CD4-positive, alpha-beta memory T cell (primary cell): ENCODE measurements at regions not wholly inside any gene's neighbourhood (a gene's known extent, or its start where the extent isn't known, plus 50 kb on each side); places are given as distances from the start of the nearest gene placed in this dataset.

Experiments used
- CTCF ChIA-PET: fragments of 350-600 bp; sonication (Branson Sonifier 250); formaldehyde crosslinking; loops from one replicate; lab custom pipeline; 2021; ENCODE audit warnings: inconsistent platforms; ENCODE audit not compliant: partially characterized antibody; lab: Charles Lee
- POLR2A ChIA-PET: fragments of 350-600 bp; sonication (Branson Sonifier 250); formaldehyde crosslinking; loops from one replicate; lab custom pipeline; 2021; ENCODE audit not compliant: partially characterized antibody; lab: Charles Lee
- DNase-seq, 5 donors: peaks; one replicate each; pipeline versions ENCODE4 v3.0.0 to v3.0.0-alpha.2; 2020 to 2022; ENCODE audit warnings: mixed read lengths in 1 of 5
- H3K27ac ChIP-seq: one replicate; pipeline ENCODE4 v1.7.0; 2013; ENCODE audit warnings: low read depth, low read length
- H3K27me3 ChIP-seq: 2 replicates; pipeline ENCODE4 v1.7.0; 2013; ENCODE audit warnings: mild to moderate bottlenecking, low read length, moderate library complexity; ENCODE audit not compliant: insufficient read depth
- H3K36me3 ChIP-seq: 2 replicates; pipeline ENCODE4 v1.7.0; 2013; ENCODE audit warnings: mild to moderate bottlenecking, low read length, moderate library complexity; ENCODE audit not compliant: insufficient read depth
- H3K4me1 ChIP-seq: 2 replicates; pipeline ENCODE4 v1.7.0; 2013; ENCODE audit warnings: mild to moderate bottlenecking, low read length, moderate library complexity; ENCODE audit not compliant: insufficient read depth
- H3K4me3 ChIP-seq, 2 donors: one replicate each; pipeline ENCODE4 v1.7.0; 2013; ENCODE audit warnings: low read length in 2 of 2, mild to moderate bottlenecking in 1 of 2
- H3K9me3 ChIP-seq, 2 donors: one replicate each; pipeline ENCODE4 v1.7.0; 2013; ENCODE audit warnings: low read length in 2 of 2, control low read depth in 1 of 2; ENCODE audit not compliant: control insufficient read depth in 1 of 2
- H3K27ac Mint-ChIP-seq, 7 donors: one replicate each; pipeline ENCODE4 v1.8.0; 2020 to 2021; ENCODE audit warnings: mixed read lengths in 7 of 7, mild to moderate bottlenecking in 6 of 7, inconsistent platforms in 3 of 7, moderate library complexity in 3 of 7
- H3K27me3 Mint-ChIP-seq, 2 donors: one replicate each; pipeline ENCODE4 v1.8.0; 2020 to 2021; ENCODE audit warnings: mixed read lengths in 2 of 2
- H3K36me3 Mint-ChIP-seq, 2 donors: one replicate each; pipeline ENCODE4 v1.8.0; 2020 to 2021; ENCODE audit warnings: mixed read lengths in 2 of 2, inconsistent platforms in 1 of 2, mild to moderate bottlenecking in 1 of 2
- H3K4me1 Mint-ChIP-seq, 4 donors: one replicate each; pipeline ENCODE4 v1.8.0; 2020 to 2021; ENCODE audit warnings: mixed read lengths in 4 of 4, mild to moderate bottlenecking in 1 of 4
- H3K4me3 Mint-ChIP-seq, 8 donors: one replicate each; pipeline ENCODE4 v1.8.0; 2020 to 2021; ENCODE audit warnings: mixed read lengths in 8 of 8, mild to moderate bottlenecking in 7 of 8, moderate library complexity in 6 of 8, inconsistent platforms in 3 of 8
- H3K9me3 Mint-ChIP-seq, 8 donors: one replicate each; pipeline ENCODE4 v1.8.0; 2020 to 2021; ENCODE audit warnings: mixed read lengths in 8 of 8, mild to moderate bottlenecking in 5 of 8, inconsistent platforms in 3 of 8, moderate library complexity in 1 of 8
- intact Hi-C: fragments of 100-400 bp; cut with micrococcal nuclease; formaldehyde crosslinking; loops from one replicate; pipeline ENCODE4 v1.15.1; 2023

- DNase-seq = no peak
- peaks cover 0 to 13% (median 5%) of the 10 kb centered on the region in 8 donors for H3K9me3 Mint-ChIP-seq
- no peak overlapping the region for H3K4me3 Mint-ChIP-seq
- intact Hi-C loops = no loop called here
- Histone ChIP-seq H3K4me1 (no peaks in the 10 kb centered on the region), H3K4me3 (no peak overlapping the region), H3K27me3 (no peaks in the 10 kb centered on the region), H3K27ac (no peak overlapping the region), H3K36me3 (no peaks in the 10 kb centered on the region), H3K9me3 (no peaks in the 10 kb centered on the region)
- H3K36me3 Mint-ChIP-seq = no peaks in the 10 kb centered on the region
- no peak overlapping the region for H3K27ac Mint-ChIP-seq
- ChIA-PET POLR2A (no interaction called here), CTCF (no interaction called here)
- H3K27me3 Mint-ChIP-seq = no peaks in the 10 kb centered on the region
- H3K4me1 Mint-ChIP-seq = no peaks in the 10 kb centered on the region
Measured at GRCh38 chr9:107896544-107896943, 407.0 kb upstream of the KLF4 start.

GRCh38 chr9:107895501-107896001 is 406.0 kb upstream of the KLF4 start:
- ChIA-PET POLR2A (no interaction called here), CTCF (no interaction called here)

DNA sequence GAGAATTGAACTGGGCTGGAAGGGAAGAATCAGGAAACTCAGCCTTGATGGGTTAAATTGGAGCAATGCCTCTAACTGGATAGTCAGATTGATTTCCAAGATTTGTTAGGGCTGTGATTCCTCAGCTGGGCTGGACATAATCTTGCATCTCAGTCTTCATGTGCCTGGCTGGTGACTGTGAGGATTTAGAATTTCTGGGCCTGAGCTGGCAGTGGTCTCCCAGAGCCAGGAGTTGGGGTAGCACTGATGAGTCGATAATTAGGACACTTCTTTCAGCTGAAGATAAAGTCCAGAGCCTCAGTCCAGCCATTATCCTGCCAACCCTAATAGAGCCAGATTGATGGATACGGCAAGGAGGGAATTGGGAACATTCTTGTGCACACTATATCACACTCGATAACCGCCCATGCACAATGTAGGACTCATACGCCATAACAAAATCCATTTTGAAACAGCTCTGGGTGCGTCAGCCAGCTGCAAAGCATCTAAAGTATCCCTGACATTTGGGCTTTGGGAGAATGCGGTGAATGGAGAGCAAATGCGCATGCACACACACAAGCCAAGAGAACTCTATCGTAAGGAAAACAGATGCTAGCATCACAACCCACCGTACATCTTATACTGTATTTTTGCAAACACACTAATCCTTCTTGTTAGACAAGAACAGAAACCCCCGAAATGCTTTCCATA is 405.1 kb upstream of the KLF4 start:
- ChIA-PET POLR2A (no interaction called here), CTCF (no interaction called here)
- Histone ChIP-seq H3K4me1 (no peaks in the 10 kb centered on the region), H3K4me3 (no peak overlapping the region), H3K36me3 (no peaks in the 10 kb centered on the region), H3K27me3 (no peaks in the 10 kb centered on the region), H3K9me3 (no peaks in the 10 kb centered on the region), H3K27ac (no peak overlapping the region)
- intact Hi-C loops = no loop called here
- Mint-ChIP-seq H3K27ac (no peak overlapping the region), H3K4me1 (no peaks in the 10 kb centered on the region), H3K36me3 (no peaks in the 10 kb centered on the region), H3K9me3 (peaks cover 0 to 18% (median 9%) of the 10 kb centered on the region in 8 donors), H3K4me3 (no peak overlapping the region), H3K27me3 (no peaks in the 10 kb centered on the region)
- DNase-seq = no peak

More at GRCh38 chr9:107895501-107896001, 406.0 kb upstream of the KLF4 start:
- no peak overlapping the region for H3K27ac ChIP-seq
- Mint-ChIP-seq H3K36me3 (no peaks in the 10 kb centered on the region), H3K4me3 (no peak overlapping the region), H3K4me1 (no peaks in the 10 kb centered on the region), H3K27ac (no peak overlapping the region), H3K9me3 (peaks cover 0 to 15% (median 8%) of the 10 kb centered on the region in 8 donors), H3K27me3 (no peaks in the 10 kb centered on the region)
- H3K4me1 ChIP-seq = no peaks in the 10 kb centered on the region
- no peak for DNase-seq
- intact Hi-C loops = no loop called here
- no peaks in the 10 kb centered on the region for H3K27me3 ChIP-seq
- H3K9me3 ChIP-seq = no peaks in the 10 kb centered on the region
- no peaks in the 10 kb centered on the region for H3K36me3 ChIP-seq
- no peak overlapping the region for H3K4me3 ChIP-seq

DNA sequence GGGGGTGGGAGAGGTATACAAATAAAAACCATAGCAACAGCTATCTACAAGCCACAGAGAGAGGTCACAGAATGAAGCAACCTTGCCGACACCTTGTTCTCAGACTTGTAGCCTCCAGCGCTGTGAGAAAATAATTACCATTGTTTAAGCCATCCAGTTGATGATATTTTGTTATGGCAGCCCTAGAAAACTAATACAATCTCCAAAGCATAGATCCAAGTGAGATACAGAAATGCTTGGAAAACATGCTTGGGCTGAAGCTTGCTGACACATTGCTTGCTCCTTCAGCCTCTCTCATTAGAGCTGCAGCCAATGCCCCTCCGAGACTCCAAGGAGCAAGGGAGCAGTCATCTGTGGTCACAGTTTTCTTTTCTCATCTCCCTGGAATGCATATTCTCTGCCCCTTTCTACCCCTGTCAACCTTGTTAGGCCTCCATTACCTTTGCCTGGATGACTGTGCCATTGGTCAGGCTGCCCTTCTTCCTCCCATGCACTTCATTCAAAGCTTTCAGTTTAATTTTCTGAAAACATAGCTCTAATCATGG is 401.4 kb upstream of the KLF4 start:
- no peaks in the 10 kb centered on the region for H3K27me3 Mint-ChIP-seq
- no peaks in the 10 kb centered on the region for H3K4me1 Mint-ChIP-seq
- H3K9me3 ChIP-seq = no peaks in the 10 kb centered on the region
- no peaks in the 10 kb centered on the region for H3K4me1 ChIP-seq
- H3K27ac ChIP-seq = no peak overlapping the region
- DNase-seq = no peak
- no peaks in the 10 kb centered on the region for H3K36me3 ChIP-seq
- no peak overlapping the region for H3K4me3 ChIP-seq
- H3K36me3 Mint-ChIP-seq = no peaks in the 10 kb centered on the region
- no peak overlapping the region for H3K4me3 Mint-ChIP-seq
- ChIA-PET POLR2A (no interaction called here), CTCF (no interaction called here)
- no peak overlapping the region for H3K27ac Mint-ChIP-seq
- peaks cover 0 to 18% (median 13%) of the 10 kb centered on the region in 8 donors for H3K9me3 Mint-ChIP-seq
- no peaks in the 10 kb centered on the region for H3K27me3 ChIP-seq
- intact Hi-C loops = no loop called here

DNA sequence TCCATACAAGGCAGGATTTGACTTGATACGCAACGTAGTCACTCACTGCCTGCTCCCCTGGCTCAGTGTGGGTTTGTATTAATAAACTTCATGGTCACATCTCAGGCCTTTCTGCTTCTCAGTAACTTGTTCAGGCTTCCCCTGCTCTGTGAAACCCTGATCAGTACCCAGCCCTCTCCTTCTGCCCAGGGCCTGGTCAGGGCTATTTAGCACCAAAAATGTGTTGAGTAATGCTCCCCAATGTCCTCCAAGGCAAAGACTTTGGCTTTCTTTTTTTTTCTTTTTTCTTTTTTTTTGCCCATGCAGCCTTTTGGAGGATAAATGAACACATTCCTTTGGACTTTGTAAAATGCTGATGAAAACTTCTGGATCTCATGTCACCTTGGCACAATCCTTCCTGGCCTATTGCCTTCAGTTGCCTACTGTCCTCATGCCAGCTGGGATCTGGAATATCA is 399.2 kb upstream of the KLF4 start:
- no peaks in the 10 kb centered on the region for H3K27me3 Mint-ChIP-seq
- no peaks in the 10 kb centered on the region for H3K36me3 ChIP-seq
- H3K4me1 ChIP-seq = no peaks in the 10 kb centered on the region
- H3K4me3 Mint-ChIP-seq = no peak overlapping the region
- no peaks in the 10 kb centered on the region for H3K36me3 Mint-ChIP-seq
- CTCF ChIA-PET = no interaction called here
- DNase-seq = no peak
- intact Hi-C loops = no loop called here
- H3K9me3 Mint-ChIP-seq = peaks cover 0 to 17% (median 12%) of the 10 kb centered on the region in 8 donors
- no peaks in the 10 kb centered on the region for H3K4me1 Mint-ChIP-seq
- H3K4me3 ChIP-seq = no peak overlapping the region
- H3K27me3 ChIP-seq = no peaks in the 10 kb centered on the region
- H3K27ac Mint-ChIP-seq = no peak overlapping the region
- no peak overlapping the region for H3K27ac ChIP-seq
- no peaks in the 10 kb centered on the region for H3K9me3 ChIP-seq
- POLR2A ChIA-PET = no interaction called here

GRCh38 chr9:107886826-107887225 is 397.3 kb upstream of the KLF4 start:
- POLR2A ChIA-PET = no interaction called here
- Mint-ChIP-seq H3K27me3 (no peaks in the 10 kb centered on the region), H3K4me1 (no peaks in the 10 kb centered on the region), H3K9me3 (peaks cover 0 to 14% (median 11%) of the 10 kb centered on the region in 8 donors), H3K36me3 (no peaks in the 10 kb centered on the region), H3K4me3 (no peak overlapping the region), H3K27ac (no peak overlapping the region)
- Histone ChIP-seq H3K9me3 (no peaks in the 10 kb centered on the region), H3K27ac (no peak overlapping the region), H3K36me3 (no peaks in the 10 kb centered on the region), H3K4me1 (no peaks in the 10 kb centered on the region), H3K4me3 (no peak overlapping the region), H3K27me3 (no peaks in the 10 kb centered on the region)
- intact Hi-C loops = no loop called here
- no peak for DNase-seq
- CTCF ChIA-PET = no interaction called here

DNA sequence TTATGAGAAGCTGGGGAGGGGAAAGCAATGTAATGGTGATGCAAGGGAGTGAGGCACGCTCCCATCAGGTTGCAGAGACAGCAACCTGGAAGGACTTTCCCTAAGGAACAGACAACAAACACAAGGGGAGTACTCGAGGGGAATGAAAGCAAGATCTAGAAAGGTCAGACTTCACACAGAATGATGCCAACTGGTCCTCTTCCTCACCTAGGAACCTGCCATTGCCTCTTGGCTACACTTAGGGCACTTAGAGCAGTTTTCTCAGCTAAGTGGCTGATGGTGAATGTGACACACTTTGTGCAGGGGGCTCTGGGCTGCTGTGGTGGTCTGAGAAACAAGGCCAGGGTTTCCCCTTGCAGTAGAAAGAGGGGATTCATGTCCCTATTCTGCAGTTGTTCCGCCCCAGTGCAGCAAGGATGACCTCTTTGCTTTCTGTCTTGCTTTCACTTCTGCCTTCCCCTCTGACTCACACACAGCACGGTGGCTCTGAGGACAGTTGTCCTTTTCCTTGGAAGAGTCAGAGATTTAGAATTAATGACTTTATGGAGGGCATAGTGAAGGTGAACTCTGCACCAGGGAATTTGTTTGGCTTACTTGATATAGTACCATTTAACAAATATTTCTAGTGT is 394.0 kb upstream of the KLF4 start:
- H3K27me3 Mint-ChIP-seq = no peaks in the 10 kb centered on the region
- no peaks in the 10 kb centered on the region for H3K4me1 Mint-ChIP-seq
- intact Hi-C loops = no loop called here
- peaks cover 0 to 8% (median 3%) of the 10 kb centered on the region in 8 donors for H3K9me3 Mint-ChIP-seq
- Histone ChIP-seq H3K27ac (no peak overlapping the region), H3K36me3 (no peaks in the 10 kb centered on the region), H3K4me1 (no peaks in the 10 kb centered on the region), H3K27me3 (no peaks in the 10 kb centered on the region), H3K4me3 (no peak overlapping the region), H3K9me3 (no peaks in the 10 kb centered on the region)
- CTCF ChIA-PET = no interaction called here
- no peak overlapping the region for H3K4me3 Mint-ChIP-seq
- no peak for DNase-seq
- no peak overlapping the region for H3K27ac Mint-ChIP-seq
- H3K36me3 Mint-ChIP-seq = no peaks in the 10 kb centered on the region
- POLR2A ChIA-PET = no interaction called here
